Gastrocnemius medialis (tissue), 4 donors: ENCODE measurements at regions not wholly inside any gene's neighbourhood (a gene's known extent, or its start where the extent isn't known, plus 50 kb on each side); places are given as distances from the start of the nearest gene placed in this dataset.

Experiments used
- POLR2A ChIP-seq, 2 donors: fragments of 450-650 bp; IDR thresholded peaks; one replicate each; pipeline ENCODE4 v1.6.1; 2017; ENCODE audit warnings: antibody characterized with exemption in 2 of 2, mild to moderate bottlenecking in 2 of 2, moderate library complexity in 2 of 2
- TF ChIP-seq, protein P1 (sequence below), 5 experiments: fragments of 450-650 bp in 3 of 5; fragments of 200-600 bp in 2 of 5; sonication (generic) in 2 of 5; IDR thresholded peaks in 4 of 5; conservative IDR thresholded peaks in 1 of 5; 1 replicate in 4 of 5; 2 replicates in 1 of 5; pipeline ENCODE4 v1.5.1; 2016 to 2019; ENCODE audit warnings: antibody characterized with exemption in 5 of 5, mild to moderate bottlenecking in 3 of 5, moderate library complexity in 3 of 5

DNA sequence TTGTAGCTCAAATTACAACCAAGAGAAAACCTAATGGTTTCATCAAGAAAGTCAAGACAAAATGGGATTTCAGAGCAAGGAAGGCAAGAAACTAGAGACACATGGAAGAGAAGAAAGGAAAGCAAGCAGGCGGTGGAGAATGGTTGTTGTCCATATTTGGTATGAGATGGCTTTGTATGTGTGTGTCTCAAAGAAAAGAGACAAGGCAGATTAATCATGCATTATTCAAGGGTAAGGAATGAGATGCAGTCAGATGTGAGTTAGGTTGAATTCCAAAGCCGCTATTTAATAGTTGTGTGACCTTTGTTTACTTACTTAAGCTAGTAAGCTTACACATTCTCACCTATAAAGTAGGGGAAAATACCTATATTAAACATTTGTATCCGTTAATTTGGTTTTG is 1029.6 kb downstream of the CDH11 start:
- TF ChIP-seq, protein P1, sequence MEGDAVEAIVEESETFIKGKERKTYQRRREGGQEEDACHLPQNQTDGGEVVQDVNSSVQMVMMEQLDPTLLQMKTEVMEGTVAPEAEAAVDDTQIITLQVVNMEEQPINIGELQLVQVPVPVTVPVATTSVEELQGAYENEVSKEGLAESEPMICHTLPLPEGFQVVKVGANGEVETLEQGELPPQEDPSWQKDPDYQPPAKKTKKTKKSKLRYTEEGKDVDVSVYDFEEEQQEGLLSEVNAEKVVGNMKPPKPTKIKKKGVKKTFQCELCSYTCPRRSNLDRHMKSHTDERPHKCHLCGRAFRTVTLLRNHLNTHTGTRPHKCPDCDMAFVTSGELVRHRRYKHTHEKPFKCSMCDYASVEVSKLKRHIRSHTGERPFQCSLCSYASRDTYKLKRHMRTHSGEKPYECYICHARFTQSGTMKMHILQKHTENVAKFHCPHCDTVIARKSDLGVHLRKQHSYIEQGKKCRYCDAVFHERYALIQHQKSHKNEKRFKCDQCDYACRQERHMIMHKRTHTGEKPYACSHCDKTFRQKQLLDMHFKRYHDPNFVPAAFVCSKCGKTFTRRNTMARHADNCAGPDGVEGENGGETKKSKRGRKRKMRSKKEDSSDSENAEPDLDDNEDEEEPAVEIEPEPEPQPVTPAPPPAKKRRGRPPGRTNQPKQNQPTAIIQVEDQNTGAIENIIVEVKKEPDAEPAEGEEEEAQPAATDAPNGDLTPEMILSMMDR (IDR thresholded peaks at IDR 0.05 in 4 of 5, conservative IDR thresholded peaks at IDR 0.05 in 1 of 5): no peak
- TF ChIP-seq POLR2A (IDR thresholded peaks at IDR 0.05): no peak
